HCT116 (cell line): ENCODE measurements at regions not wholly inside any gene's neighbourhood (a gene's known extent, or its start where the extent isn't known, plus 50 kb on each side); places are given as distances from the start of the nearest gene placed in this dataset.

ENCODE experiments used
- ATAC-seq: fragments of 200-7000 bp; cut with Tn5 transposase; 2 replicates; pipeline ENCODE4 v1.9.1; 2020; ENCODE audit warnings: mild to moderate bottlenecking, moderate library complexity
- BruUV-seq: library from RNA; stranded (reverse); fragments of 400-500 nt; replicated peaks from 2 replicates; lab custom pipeline; 2021; lab: Mats Ljungman, UMichigan
- CTCF ChIA-PET: fragments of 300-600 bp; sonication (Branson Sonifier 250); formaldehyde crosslinking; loops from one replicate; lab custom pipeline; 2021; ENCODE audit warnings: antibody characterized with exemption; lab: Charles Lee
- POLR2A ChIA-PET: fragments of 300-600, 350-600 bp; sonication (Branson Sonifier 250); formaldehyde crosslinking; loops from one replicate; lab custom pipeline; 2021; ENCODE audit warnings: antibody characterized with exemption; lab: Charles Lee
- RAD21 ChIA-PET, 2 experiments: fragments of 300-600 bp; sonication (Branson Sonifier 250); formaldehyde crosslinking; loops; one replicate each; lab custom pipeline; 2023; ENCODE audit warnings: low total read pairs in 2 of 2; ENCODE audit not compliant: uncharacterized antibody in 2 of 2, unreplicated experiment in 2 of 2, low non-redundant PET in 1 of 2; lab: Charles Lee
- DNase-seq: peaks from one replicate; pipeline ENCODE4 v3.0.0-alpha.2; 2010; ENCODE audit warnings: low read depth, low spot score
- H2AFZ ChIP-seq: fragments of 200-600 bp; shearing (Covaris generic), sonication (generic); 2 replicates; pipeline ENCODE4 v1.6.1; 2017; ENCODE audit warnings: low read depth, mixed run types, mixed read lengths, antibody characterized with exemption, low read length; ENCODE audit not compliant: poor library complexity, severe bottlenecking
- H3K27ac ChIP-seq: 2 replicates; pipeline ENCODE4 v1.5.1; 2012; ENCODE audit warnings: low read depth, low read length
- H3K27me3 ChIP-seq: fragments of 200-600 bp; sonication (generic); 2 replicates; pipeline ENCODE4 v1.6.1; 2016; ENCODE audit warnings: mixed run types, low read length, mixed read lengths; ENCODE audit not compliant: insufficient read depth
- H3K36me3 ChIP-seq, 2 experiments: fragments of 200-500 bp in 1 of 2; fragments of 200-600 bp in 1 of 2; sonication (Bioruptor generic) in 1 of 2; sonication (generic) in 1 of 2; 2 replicates each; pipeline versions ENCODE4 v1.5.1 to v1.6.1; 2014 to 2016; ENCODE audit warnings: low read length in 2 of 2, inconsistent platforms in 1 of 2, mixed read lengths in 1 of 2, mixed run types in 1 of 2; ENCODE audit not compliant: insufficient read depth in 2 of 2, control insufficient read depth in 1 of 2
- H3K4me1 ChIP-seq, 2 experiments: fragments of 200-600 bp in 1 of 2; sonication (generic) in 1 of 2; 2 replicates each; pipeline versions ENCODE4 v1.5.1 to v1.6.1; 2012 to 2017; ENCODE audit warnings: low read length in 2 of 2, inconsistent platforms in 1 of 2, mild to moderate bottlenecking in 1 of 2, mixed read lengths in 1 of 2, mixed run types in 1 of 2, moderate library complexity in 1 of 2; ENCODE audit not compliant: insufficient read depth in 2 of 2, control insufficient read depth in 1 of 2
- H3K4me2 ChIP-seq: fragments of 200-600 bp; sonication (generic); 2 replicates; pipeline ENCODE4 v1.6.1; 2017; ENCODE audit warnings: mixed run types, low read length, mixed read lengths
- H3K4me3 ChIP-seq, 2 experiments: fragments of 200-600 bp in 1 of 2; sonication (generic) in 1 of 2; replicated peaks in 1 of 2; 2 replicates each; pipeline ENCODE4 v1.5.1; 2011 to 2016; ENCODE audit warnings: low read length in 2 of 2, control low read depth in 1 of 2, low read depth in 1 of 2, mild to moderate bottlenecking in 1 of 2, mixed read lengths in 1 of 2, mixed run types in 1 of 2
- H3K79me2 ChIP-seq: fragments of 200-600 bp; sonication (generic); 2 replicates; pipeline ENCODE4 v1.6.1; 2017; ENCODE audit warnings: mild to moderate bottlenecking, mixed run types, low read length, moderate library complexity, mixed read lengths; ENCODE audit not compliant: insufficient read depth
- H3K9ac ChIP-seq: fragments of 200-600 bp; sonication (generic); 2 replicates; pipeline ENCODE4 v1.6.1; 2016; ENCODE audit warnings: low read length, mixed read lengths
- H3K9me2 ChIP-seq: fragments of 200-600 bp; sonication (generic), shearing (Covaris generic); 2 replicates; pipeline ENCODE4 v1.6.1; 2017; ENCODE audit warnings: mixed run types, mild to moderate bottlenecking, moderate library complexity; ENCODE audit not compliant: insufficient read depth
- H3K9me3 ChIP-seq, 2 experiments: fragments of 200-500 bp in 1 of 2; fragments of 200-600 bp in 1 of 2; sonication (Bioruptor generic) in 1 of 2; sonication (generic) in 1 of 2; 2 replicates each; pipeline ENCODE4 v1.6.1; 2014 to 2017; ENCODE audit warnings: low read length in 2 of 2, mixed read lengths in 2 of 2, inconsistent platforms in 1 of 2, low read depth in 1 of 2, mild to moderate bottlenecking in 1 of 2, mixed run types in 1 of 2, moderate library complexity in 1 of 2; ENCODE audit not compliant: control insufficient read depth in 1 of 2, insufficient read depth in 1 of 2
- H4K20me1 ChIP-seq: fragments of 200-600 bp; sonication (generic), shearing (Covaris generic); 2 replicates; pipeline ENCODE4 v1.6.1; 2017; ENCODE audit warnings: mixed run types, mild to moderate bottlenecking, moderate library complexity; ENCODE audit not compliant: insufficient read depth
- CBX3 ChIP-seq: IDR thresholded peaks from 2 replicates; pipeline ENCODE4 v1.6.1; 2012; ENCODE audit warnings: low read depth
- ELF1 ChIP-seq: IDR thresholded peaks from 2 replicates; pipeline ENCODE4 v1.6.1; 2012; ENCODE audit warnings: low read depth, borderline replicate concordance
- EZH2 ChIP-seq: fragments of 200-600 bp; sonication (generic); IDR thresholded peaks from 2 replicates; pipeline ENCODE4 v1.6.1; 2017; ENCODE audit warnings: antibody characterized with exemption, mixed run types
- EZH2phosphoT487 ChIP-seq: fragments of 200-600 bp; IDR thresholded peaks from 2 replicates; pipeline ENCODE4 v1.6.1; 2018; ENCODE audit warnings: antibody characterized with exemption, borderline replicate concordance
- FOSL1 ChIP-seq: IDR thresholded peaks from 2 replicates; pipeline ENCODE4 v1.6.1; 2012; ENCODE audit warnings: low read depth
- JUND ChIP-seq: IDR thresholded peaks from 2 replicates; pipeline ENCODE4 v1.6.1; 2012
- MAX ChIP-seq: IDR thresholded peaks from 2 replicates; pipeline ENCODE4 v1.6.1; 2012
- RAD21 ChIP-seq: IDR thresholded peaks from 2 replicates; pipeline ENCODE4 v1.6.1; 2012; ENCODE audit warnings: low read depth, mild to moderate bottlenecking
- REST ChIP-seq: IDR thresholded peaks from 2 replicates; pipeline ENCODE4 v1.6.1; 2012; ENCODE audit warnings: low read depth
- SIN3A ChIP-seq: IDR thresholded peaks from 2 replicates; pipeline ENCODE4 v1.6.1; 2012; ENCODE audit warnings: low read depth
- SRF ChIP-seq: IDR thresholded peaks from 2 replicates; pipeline ENCODE4 v1.6.1; 2012; ENCODE audit warnings: low read depth
- TCF7L2 ChIP-seq: IDR thresholded peaks from 2 replicates; pipeline ENCODE4 v1.7.0; 2011; ENCODE audit warnings: borderline replicate concordance, inconsistent platforms; ENCODE audit not compliant: insufficient read depth, insufficient read length; ENCODE audit errors: extremely low read depth
- YY1 ChIP-seq: IDR thresholded peaks from 2 replicates; pipeline ENCODE4 v1.6.1; 2011; ENCODE audit warnings: low read length, low read depth, moderate library complexity, mild to moderate bottlenecking; ENCODE audit not compliant: insufficient replicate concordance; ENCODE audit errors: extremely low read depth
- intact Hi-C: fragments of 100-400 bp; cut with micrococcal nuclease; formaldehyde crosslinking; loops from 2 replicates; pipeline ENCODE4 v1.10.0; 2022

DNA sequence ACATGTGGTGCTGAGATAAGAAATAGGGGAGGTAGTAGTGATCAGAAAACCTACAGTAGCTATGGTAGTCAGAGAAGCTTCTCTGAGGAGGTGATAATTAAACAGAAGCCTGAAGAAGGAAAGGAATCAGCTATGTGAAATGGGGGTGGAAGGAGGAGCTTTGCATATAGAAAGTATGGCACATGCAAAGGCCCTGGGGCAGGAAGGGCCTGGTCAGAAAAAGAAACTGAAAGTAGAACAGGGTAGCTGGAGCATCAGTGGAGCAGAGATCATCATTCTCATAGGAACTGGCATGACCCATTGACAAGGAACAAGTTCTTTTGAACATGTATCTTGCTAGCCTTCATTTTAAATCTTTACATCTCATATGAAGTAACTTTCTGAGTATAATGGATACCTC, 80.7 kb upstream of the ADRA1B start:
- ChIA-PET CTCF (no interaction called here), POLR2A (no interaction called here), RAD21 (no interaction called here)
- H3K36me3 ChIP-seq = no peaks in the 10 kb centered on the region
- H2AFZ ChIP-seq = no peak overlapping the region
- H3K9me2 ChIP-seq = no peaks in the 10 kb centered on the region
- no peaks in the 10 kb centered on the region for H3K79me2 ChIP-seq
- H3K9me3 ChIP-seq = no peaks in the 10 kb centered on the region
- ATAC-seq (no peak), DNase-seq (no peak)
- no peak overlapping the region for H3K27ac ChIP-seq
- no peaks in the 10 kb centered on the region for H4K20me1 ChIP-seq
- no peak for TF ChIP-seq YY1
- TF ChIP-seq CBX3 = no peak
- TF ChIP-seq SIN3A = no peak
- no peak for TF ChIP-seq EZH2
- TF ChIP-seq JUND = no peak
- no peak for TF ChIP-seq RAD21
- TF ChIP-seq MAX = no peak
- TF ChIP-seq REST = no peak
- no peak for TF ChIP-seq FOSL1
- no peak for TF ChIP-seq SRF
- no peak for TF ChIP-seq TCF7L2
- no peak for TF ChIP-seq ELF1
- TF ChIP-seq EZH2phosphoT487 = no peak
- H3K4me3 ChIP-seq = no peak overlapping the region
- peaks cover 0 to 4% of the 10 kb centered on the region in 2 experiments; a peak in 1 of 4 replicates for H3K4me1 ChIP-seq
- intact Hi-C loops = no loop called here
- H3K27me3 ChIP-seq = no peaks in the 10 kb centered on the region
- no peak overlapping the region for H3K4me2 ChIP-seq
- no peak overlapping the region for H3K9ac ChIP-seq
- no TSS peak for BruUV-seq
